Upper lobe of left lung (tissue), 4 donors: ENCODE measurements at regions not wholly inside any gene's neighbourhood (a gene's known extent, or its start where the extent isn't known, plus 50 kb on each side); places are given as distances from the start of the nearest gene placed in this dataset.

Experiments used
- POLR2A ChIP-seq, 4 donors: fragments of 450-650 bp; IDR thresholded peaks; one replicate each; pipeline ENCODE4 v1.5.1; 2016 to 2017; ENCODE audit warnings: antibody characterized with exemption in 4 of 4, mild to moderate bottlenecking in 2 of 4
- POLR2AphosphoS5 ChIP-seq, 2 donors: sonication (generic); formaldehyde crosslinking; IDR thresholded peaks; one replicate each; pipeline ENCODE4 v1.5.1; 2017; ENCODE audit warnings: antibody characterized with exemption in 2 of 2
- TF ChIP-seq, protein P1 (sequence below), 6 experiments: fragments of 450-650 bp in 4 of 6; fragments of 200-600 bp in 2 of 6; sonication (generic) in 2 of 6; IDR thresholded peaks; one replicate each; pipeline ENCODE4 v1.5.1; 2016 to 2019; ENCODE audit warnings: antibody characterized with exemption in 6 of 6

DNA sequence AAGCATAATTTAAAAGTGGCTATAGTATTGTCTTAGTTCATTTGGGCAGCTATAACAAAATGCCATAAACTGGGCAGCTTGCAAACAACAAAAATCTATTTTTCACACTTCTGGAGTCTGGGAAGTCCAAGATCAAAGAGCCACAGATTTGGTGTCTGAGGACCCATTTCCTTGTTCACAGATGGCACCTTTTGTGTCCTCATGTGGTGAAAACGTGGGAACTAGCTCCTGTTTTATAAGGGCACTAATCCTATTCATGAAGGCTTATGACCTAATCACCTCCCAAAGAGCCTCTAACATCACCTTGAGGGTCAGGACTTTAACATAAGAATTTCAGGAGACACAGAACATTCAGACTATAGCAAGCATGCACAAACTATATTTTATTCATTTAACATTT, 126.5 kb upstream of the WDFY3 start:
- TF ChIP-seq, protein P1, sequence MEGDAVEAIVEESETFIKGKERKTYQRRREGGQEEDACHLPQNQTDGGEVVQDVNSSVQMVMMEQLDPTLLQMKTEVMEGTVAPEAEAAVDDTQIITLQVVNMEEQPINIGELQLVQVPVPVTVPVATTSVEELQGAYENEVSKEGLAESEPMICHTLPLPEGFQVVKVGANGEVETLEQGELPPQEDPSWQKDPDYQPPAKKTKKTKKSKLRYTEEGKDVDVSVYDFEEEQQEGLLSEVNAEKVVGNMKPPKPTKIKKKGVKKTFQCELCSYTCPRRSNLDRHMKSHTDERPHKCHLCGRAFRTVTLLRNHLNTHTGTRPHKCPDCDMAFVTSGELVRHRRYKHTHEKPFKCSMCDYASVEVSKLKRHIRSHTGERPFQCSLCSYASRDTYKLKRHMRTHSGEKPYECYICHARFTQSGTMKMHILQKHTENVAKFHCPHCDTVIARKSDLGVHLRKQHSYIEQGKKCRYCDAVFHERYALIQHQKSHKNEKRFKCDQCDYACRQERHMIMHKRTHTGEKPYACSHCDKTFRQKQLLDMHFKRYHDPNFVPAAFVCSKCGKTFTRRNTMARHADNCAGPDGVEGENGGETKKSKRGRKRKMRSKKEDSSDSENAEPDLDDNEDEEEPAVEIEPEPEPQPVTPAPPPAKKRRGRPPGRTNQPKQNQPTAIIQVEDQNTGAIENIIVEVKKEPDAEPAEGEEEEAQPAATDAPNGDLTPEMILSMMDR (IDR thresholded peaks at IDR 0.05), result no peak
- no peak for TF ChIP-seq POLR2A (IDR thresholded peaks at IDR 0.05)
- no peak for TF ChIP-seq POLR2AphosphoS5 (IDR thresholded peaks at IDR 0.05)
